H1 (cell line): ENCODE measurements at regions not wholly inside any gene's neighbourhood (a gene's known extent, or its start where the extent isn't known, plus 50 kb on each side); places are given as distances from the start of the nearest gene placed in this dataset.
A peak's percentile ranks its signal among the peaks of the same experiment; 100 is the strongest.

Experiments used
- CTCF ChIA-PET: fragments of 300-600 bp; sonication (Branson Sonifier 250); formaldehyde crosslinking; loops from one replicate; lab custom pipeline; 2021; ENCODE audit not compliant: partially characterized antibody; lab: Charles Lee
- POLR2A ChIA-PET: fragments of 300-600 bp; sonication (Branson Sonifier 250); formaldehyde crosslinking; loops from one replicate; lab custom pipeline; 2021; ENCODE audit warnings: inconsistent platforms; ENCODE audit not compliant: partially characterized antibody; lab: Charles Lee
- DNase-seq, 2 experiments: peaks; one replicate each; pipeline versions ENCODE4 v3.0.0 to v3.0.0-alpha.2; 2010 to 2022; ENCODE audit warnings: low spot score in 2 of 2, low read depth in 1 of 2, mixed read lengths in 1 of 2
- FAIRE-seq: peaks from 2 replicates; lab custom pipeline; 2011; peaks lifted over from hg19 to GRCh38; lab: Jason Lieb, UNC
- H2AFZ ChIP-seq: 2 replicates; pipeline ENCODE4 v1.8.1; 2012; ENCODE audit warnings: low read length, inconsistent platforms
- H2AK5ac ChIP-seq: 2 replicates; pipeline ENCODE4 v1.6.1; 2013; ENCODE audit warnings: low read depth, low read length
- H2BK120ac ChIP-seq: replicated peaks from 2 replicates; pipeline ENCODE3; 2013; ENCODE audit warnings: low read depth, low read length, inconsistent platforms
- H2BK12ac ChIP-seq: 2 replicates; pipeline ENCODE4 v1.6.1; 2013; ENCODE audit warnings: low read depth, low read length
- H2BK15ac ChIP-seq: 2 replicates; pipeline ENCODE4 v1.6.1; 2013; ENCODE audit warnings: low read length
- H2BK20ac ChIP-seq: 2 replicates; pipeline ENCODE4 v1.6.1; 2013; ENCODE audit warnings: low read length
- H2BK5ac ChIP-seq: 2 replicates; pipeline ENCODE4 v1.6.1; 2013; ENCODE audit warnings: low read depth, low read length
- H3K14ac ChIP-seq: 2 replicates; pipeline ENCODE4 v1.6.1; 2013; ENCODE audit warnings: inconsistent platforms; ENCODE audit not compliant: insufficient read length
- H3K18ac ChIP-seq: 2 replicates; pipeline ENCODE4 v1.6.1; 2013; ENCODE audit warnings: low read length; ENCODE audit errors: extremely low read depth
- H3K23ac ChIP-seq: 2 replicates; pipeline ENCODE4 v1.6.1; 2013; ENCODE audit warnings: inconsistent platforms; ENCODE audit not compliant: insufficient read length
- H3K23me2 ChIP-seq: 2 replicates; pipeline ENCODE4 v1.6.1; 2013; ENCODE audit warnings: low read depth, low read length
- H3K27ac ChIP-seq: 2 replicates; pipeline ENCODE4 v1.6.1; 2011; ENCODE audit warnings: low read depth, low read length, inconsistent platforms
- H3K27me3 ChIP-seq, 4 experiments: replicated peaks in 1 of 4; 1 replicate in 1 of 4; 2 replicates in 3 of 4; pipeline versions ENCODE4 v1.6.1 to v1.8.1; 2011 to 2013; ENCODE audit warnings: low read length in 3 of 4, mild to moderate bottlenecking in 3 of 4, inconsistent platforms in 2 of 4, mixed read lengths in 2 of 4, moderate library complexity in 1 of 4; ENCODE audit not compliant: control insufficient read depth in 3 of 4, insufficient read depth in 3 of 4; ENCODE audit errors: extremely low read depth in 1 of 4
- H3K36me3 ChIP-seq, 4 experiments: 2 replicates each; pipeline versions ENCODE4 v1.6.1 to v1.8.1; 2011 to 2013; ENCODE audit warnings: mild to moderate bottlenecking in 4 of 4, low read length in 3 of 4, moderate library complexity in 2 of 4, control low read depth in 1 of 4, inconsistent platforms in 1 of 4; ENCODE audit not compliant: insufficient read depth in 4 of 4, control insufficient read depth in 2 of 4
- H3K4ac ChIP-seq: replicated peaks from 2 replicates; pipeline ENCODE3; 2013; ENCODE audit warnings: low read length, low read depth, mixed read lengths, inconsistent platforms; ENCODE audit not compliant: insufficient read length
- H3K4me1 ChIP-seq, 4 experiments: replicated peaks in 1 of 4; 1 replicate in 1 of 4; 2 replicates in 3 of 4; pipeline versions ENCODE4 v1.6.1 to v1.8.1; 2011 to 2013; ENCODE audit warnings: low read length in 3 of 4, inconsistent platforms in 2 of 4, mixed read lengths in 1 of 4; ENCODE audit not compliant: insufficient read depth in 4 of 4, control insufficient read depth in 3 of 4
- H3K4me2 ChIP-seq, 2 experiments: 2 replicates each; pipeline versions ENCODE4 v1.6.1 to v1.8.1; 2011 to 2013; ENCODE audit warnings: low read depth in 2 of 2, low read length in 2 of 2, control low read depth in 1 of 2, inconsistent platforms in 1 of 2, mild to moderate bottlenecking in 1 of 2; ENCODE audit not compliant: insufficient read depth in 1 of 2
- H3K4me3 ChIP-seq, 4 experiments: fragments of 200-600, 300-600 bp in 1 of 4; sonication (generic), shearing (Covaris generic), sonication (Bioruptor Twin) in 1 of 4; 2 replicates each; pipeline versions ENCODE4 v1.5.1 to v1.8.1; 2011 to 2016; ENCODE audit warnings: low read length in 4 of 4, low read depth in 3 of 4, control low read depth in 2 of 4, inconsistent platforms in 2 of 4, mild to moderate bottlenecking in 2 of 4, mixed read lengths in 1 of 4, moderate library complexity in 1 of 4; ENCODE audit not compliant: insufficient read depth in 2 of 4; ENCODE audit errors: extremely low read depth in 1 of 4
- H3K56ac ChIP-seq: replicated peaks from 2 replicates; pipeline ENCODE3; 2013; ENCODE audit warnings: low read depth, mild to moderate bottlenecking, mixed read lengths, low read length, inconsistent platforms; ENCODE audit not compliant: insufficient read length
- H3K79me1 ChIP-seq: 2 replicates; pipeline ENCODE4 v1.6.1; 2013; ENCODE audit warnings: low read depth, low read length, control low read depth
- H3K79me2 ChIP-seq, 2 experiments: 2 replicates each; pipeline versions ENCODE4 v1.6.1 to v1.8.1; 2012 to 2013; ENCODE audit warnings: low read length in 2 of 2, mild to moderate bottlenecking in 2 of 2, inconsistent platforms in 1 of 2; ENCODE audit not compliant: insufficient read depth in 2 of 2, control insufficient read depth in 1 of 2
- H3K9ac ChIP-seq, 4 experiments: replicated peaks in 1 of 4; 1 replicate in 1 of 4; 2 replicates in 3 of 4; pipeline versions ENCODE4 v1.6.1 to v1.8.1; 2011 to 2013; ENCODE audit warnings: low read depth in 3 of 4, low read length in 3 of 4, control low read depth in 2 of 4, mild to moderate bottlenecking in 2 of 4, moderate library complexity in 2 of 4, inconsistent platforms in 1 of 4; ENCODE audit errors: extremely low read depth in 1 of 4
- H3K9me3 ChIP-seq, 2 experiments: 2 replicates each; pipeline versions ENCODE4 v1.6.1 to v1.8.1; 2012 to 2013; ENCODE audit warnings: mild to moderate bottlenecking in 2 of 2, moderate library complexity in 2 of 2, control low read depth in 1 of 2, inconsistent platforms in 1 of 2, low read depth in 1 of 2, low read length in 1 of 2, mixed read lengths in 1 of 2; ENCODE audit not compliant: insufficient read depth in 2 of 2
- H4K20me1 ChIP-seq, 2 experiments: replicated peaks in 1 of 2; 2 replicates each; pipeline versions ENCODE3 to v1.8.1; 2011 to 2013; ENCODE audit warnings: inconsistent platforms in 2 of 2, low read length in 2 of 2, mild to moderate bottlenecking in 1 of 2; ENCODE audit not compliant: insufficient read depth in 2 of 2, control insufficient read depth in 1 of 2
- H4K5ac ChIP-seq: 2 replicates; pipeline ENCODE4 v1.6.1; 2013; ENCODE audit warnings: low read length, low read depth, mixed read lengths, inconsistent platforms; ENCODE audit not compliant: insufficient read length
- H4K8ac ChIP-seq: 2 replicates; pipeline ENCODE4 v1.8.0; 2013; ENCODE audit warnings: mild to moderate bottlenecking, moderate library complexity, low read length, inconsistent platforms; ENCODE audit not compliant: insufficient read depth; ENCODE audit errors: extremely low read depth
- H4K91ac ChIP-seq: replicated peaks from 2 replicates; pipeline ENCODE3; 2013; ENCODE audit warnings: low read length, mixed read lengths, inconsistent platforms; ENCODE audit not compliant: insufficient read length
- BRCA1 ChIP-seq: IDR thresholded peaks from 2 replicates; pipeline ENCODE4 v1.6.1; 2012; ENCODE audit warnings: low read depth, low read length, improper control_type of control experiment
- CEBPB ChIP-seq: IDR thresholded peaks from 2 replicates; pipeline ENCODE4 v1.6.1; 2012; ENCODE audit warnings: low read depth, low read length
- SAP30 ChIP-seq: fragments of 300-600 bp; sonication (generic); IDR thresholded peaks from 2 replicates; pipeline ENCODE4 v1.7.1; 2012; ENCODE audit warnings: low read length, moderate library complexity, mild to moderate bottlenecking, inconsistent platforms; ENCODE audit not compliant: insufficient read depth, insufficient replicate concordance
- SIX5 ChIP-seq: IDR thresholded peaks from 2 replicates; pipeline ENCODE4 v1.6.1; 2011; ENCODE audit warnings: mild to moderate bottlenecking, low read depth, low read length
- WGBS, 2 experiments: shearing (Covaris generic) in 1 of 2; methylation state at CpG; one replicate each; pipeline versions ENCODE4 v1.1.6 to v1.1.7; 2013 to 2015; ENCODE audit warnings: low lambda C conversion rate in 2 of 2, mixed read lengths in 2 of 2, inconsistent platforms in 1 of 2, low coverage in 1 of 2, missing lambda C conversion rate in 1 of 2; ENCODE audit not compliant: insufficient replicate concordance in 2 of 2, insufficient coverage in 1 of 2, insufficient read length in 1 of 2; ENCODE audit errors: extremely low coverage in 1 of 2, missing lambda C conversion rate in 1 of 2; 5-methylcytosine and 5-hydroxymethylcytosine counted together

DNA sequence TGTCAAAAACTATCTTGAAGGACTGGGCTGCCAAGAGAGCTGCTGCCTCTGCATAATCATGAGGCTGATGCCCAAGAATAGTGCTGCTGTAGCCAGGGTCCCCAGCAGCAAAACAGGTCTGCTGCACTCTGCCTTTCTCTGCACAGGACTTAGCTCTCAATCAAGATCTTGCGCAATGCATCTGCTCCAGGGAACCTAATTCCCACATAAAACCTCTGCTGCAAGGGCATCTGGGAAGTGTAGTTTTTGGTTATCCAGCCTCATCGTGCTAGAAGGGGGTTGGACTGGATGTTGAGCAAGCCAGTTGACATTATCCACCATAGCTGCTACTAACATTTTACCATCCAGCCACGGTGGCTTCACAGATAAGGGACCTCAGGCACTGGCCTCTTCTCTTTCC is 192.7 kb downstream of the C11orf91 start:
- H3K14ac ChIP-seq, result no peak overlapping the region
- H3K4me1 ChIP-seq, result no peaks in the 10 kb centered on the region
- H3K4me2 ChIP-seq, result no peak overlapping the region
- H3K79me2 ChIP-seq, result no peaks in the 10 kb centered on the region
- H4K20me1 ChIP-seq, result no peaks in the 10 kb centered on the region
- H3K4me3 ChIP-seq, result no peak overlapping the region
- no peak overlapping the region for H2BK12ac ChIP-seq
- H2BK20ac ChIP-seq, result no peak overlapping the region
- no peak overlapping the region for H2AFZ ChIP-seq
- 65% methylated on average over 3 of the region's 3 CpGs; no CpG with 5 or more reads in 1 of the 2 experiments for WGBS, 2 experiments
- no peak overlapping the region for H2BK15ac ChIP-seq
- H3K36me3 ChIP-seq, result no peaks in the 10 kb centered on the region
- no peak overlapping the region for H2AK5ac ChIP-seq
- H3K18ac ChIP-seq, result no peak overlapping the region
- H3K79me1 ChIP-seq, result no peaks in the 10 kb centered on the region
- H3K23me2 ChIP-seq, result no peaks in the 10 kb centered on the region
- no peak overlapping the region for H4K91ac ChIP-seq
- ChIA-PET CTCF (interaction anchor here (1.5 kb wide), 1 partner anchor 9 kb away, joined by 3 read pairs; no protein-coding TSS in a partner anchor), POLR2A (no interaction called here)
- no peak overlapping the region for H3K23ac ChIP-seq
- no peak overlapping the region for H3K9ac ChIP-seq
- no peak overlapping the region for H3K4ac ChIP-seq
- no peak overlapping the region for H3K56ac ChIP-seq
- H2BK120ac ChIP-seq, result no peak overlapping the region
- TF ChIP-seq SIX5 (peak; percentile 57), BRCA1 (no peak), SAP30 (no peak), CEBPB (peak; percentile 100)
- FAIRE-seq (peak; percentile 80), DNase-seq (no peak)
- H3K27me3 ChIP-seq, result no peaks in the 10 kb centered on the region
- no peak overlapping the region for H4K5ac ChIP-seq
- no peak overlapping the region for H3K27ac ChIP-seq
- no peak overlapping the region for H4K8ac ChIP-seq
- no peaks in the 10 kb centered on the region for H3K9me3 ChIP-seq
- H2BK5ac ChIP-seq, result no peak overlapping the region
